H1 (cell line): ENCODE measurements at regions not wholly inside any gene's neighbourhood (a gene's known extent, or its start where the extent isn't known, plus 50 kb on each side); places are given as distances from the start of the nearest gene placed in this dataset.

Experiments
- CHD7 ChIP-seq: fragments of 300-600 bp; sonication (generic); IDR thresholded peaks from 2 replicates; pipeline ENCODE4 v1.7.1; 2012; ENCODE audit warnings: low read length, moderate library complexity, mild to moderate bottlenecking, inconsistent platforms; ENCODE audit not compliant: insufficient replicate concordance
- GABPA ChIP-seq: IDR thresholded peaks from 2 replicates; pipeline ENCODE4 v1.6.1; 2011; ENCODE audit warnings: mild to moderate bottlenecking, low read length, moderate library complexity, borderline replicate concordance; ENCODE audit not compliant: insufficient read depth
- KDM4A ChIP-seq: IDR thresholded peaks from one replicate; pipeline ENCODE4 v1.7.1; 2012; ENCODE audit warnings: low read depth, mild to moderate bottlenecking, moderate library complexity, low read length, inconsistent platforms; ENCODE audit not compliant: severe bottlenecking
- POLR2A ChIP-seq, 2 experiments: IDR thresholded peaks; 1 replicate in 1 of 2; 2 replicates in 1 of 2; pipeline ENCODE4 v1.6.1; 2011; ENCODE audit warnings: low read depth in 2 of 2, low read length in 2 of 2, mild to moderate bottlenecking in 2 of 2; ENCODE audit errors: control extremely low read depth in 1 of 2
- SIRT6 ChIP-seq: IDR thresholded peaks from one replicate; pipeline ENCODE4 v1.7.1; 2012; ENCODE audit warnings: low read length, inconsistent platforms

- TF ChIP-seq KDM4A, result no peak
- no peak for TF ChIP-seq SIRT6
- TF ChIP-seq GABPA, result no peak
- TF ChIP-seq POLR2A (IDR thresholded peaks at IDR 0.05; ENCODE audit: control extremely low read depth in 1 of 2, low read depth in 2 of 2, low read length in 2 of 2), result no peak
- no peak for TF ChIP-seq CHD7
These were observed 499.1 kb upstream of the MPDZ start (continued) for GRCh38 chr9:13778631-13779030.
